ENCODE measurements at regions not wholly inside any gene's neighbourhood (a gene's known extent, or its start where the extent isn't known, plus 50 kb on each side); places are given as distances from the start of the nearest gene placed in this dataset.

GRCh38 chr6:41429506-41430504, 94.4 kb downstream of the NCR2 start:
- no peak for DNase-seq (ENCODE audit: low spot score)

- no peak for DNase-seq (ENCODE audit: low spot score)
Measured at GRCh38 chr6:41430875-41431274, 95.5 kb downstream of the NCR2 start.

GRCh38 chr6:41432280-41432679, 96.9 kb downstream of the NCR2 start:
- DNase-seq (ENCODE audit: low spot score) = no peak

GRCh38 chr6:41434803-41435481, 99.5 kb downstream of the NCR2 start:
- DNase-seq (ENCODE audit: low spot score) = no peak

- no peak for DNase-seq (ENCODE audit: low spot score)
Measured at GRCh38 chr6:41437604-41438003, 102.2 kb downstream of the NCR2 start.

GRCh38 chr6:41438746-41439145, 103.3 kb downstream of the NCR2 start:
- DNase-seq (ENCODE audit: low spot score) = no peak

- DNase-seq (ENCODE audit: low spot score) = no peak
Measured at GRCh38 chr6:41439524-41440418, 104.4 kb downstream of the NCR2 start.

GRCh38 chr6:41440958-41441357, 105.2 kb upstream of the FOXP4 start:
- no peak for DNase-seq (ENCODE audit: low spot score)

GRCh38 chr6:41441598-41442351, 104.4 kb upstream of the FOXP4 start:
- no peak for DNase-seq (ENCODE audit: low spot score)

- no peak for DNase-seq (ENCODE audit: low spot score)
Measured at GRCh38 chr6:41442352-41442672, 103.9 kb upstream of the FOXP4 start.

GRCh38 chr6:41442800-41443501, 103.2 kb upstream of the FOXP4 start:
- no peak for DNase-seq (ENCODE audit: low spot score)

- no peak for DNase-seq (ENCODE audit: low spot score)
Measured at GRCh38 chr6:41443616-41444525, 102.3 kb upstream of the FOXP4 start.

GRCh38 chr6:41445261-41445660, 100.9 kb upstream of the FOXP4 start:
- no peak for DNase-seq (ENCODE audit: low spot score)

- no peak for DNase-seq (ENCODE audit: low spot score)
Measured at GRCh38 chr6:41446132-41446531, 100.0 kb upstream of the FOXP4 start.

GRCh38 chr6:41446907-41447545, 99.2 kb upstream of the FOXP4 start:
- no peak for DNase-seq (ENCODE audit: low spot score)

- no peak for DNase-seq (ENCODE audit: low spot score)
Measured at GRCh38 chr6:41448256-41448655, 97.9 kb upstream of the FOXP4 start.

- DNase-seq (ENCODE audit: low spot score) = no peak
Measured at GRCh38 chr6:41449399-41450245, 96.6 kb upstream of the FOXP4 start.

GRCh38 chr6:41450581-41450980, 95.6 kb upstream of the FOXP4 start:
- no peak for DNase-seq (ENCODE audit: low spot score)
